ENCODE measurements at regions not wholly inside any gene's neighbourhood (a gene's known extent, or its start where the extent isn't known, plus 50 kb on each side); places are given as distances from the start of the nearest gene placed in this dataset.

- no peak overlapping the region for H3K4me3 ChIP-seq (ENCODE audit: low read length)
- H3K27ac ChIP-seq (ENCODE audit: low read length): no peak overlapping the region
- WGBS (ENCODE audit: insufficient coverage, insufficient read length): no CpG with 5 or more reads among the region's 3 CpGs
- no peak for DNase-seq (ENCODE audit: low read depth, low spot score)
- no peaks in the 10 kb centered on the region for H3K27me3 ChIP-seq (ENCODE audit: control insufficient read depth, insufficient read depth, low read length)
- H3K4me1 ChIP-seq (ENCODE audit: control insufficient read depth, insufficient read depth, low read length): no peaks in the 10 kb centered on the region
- H3K36me3 ChIP-seq (ENCODE audit: control insufficient read depth, insufficient read depth, low read length): no peaks in the 10 kb centered on the region
- no peaks in the 10 kb centered on the region for H3K9me3 ChIP-seq (ENCODE audit: control insufficient read depth, insufficient read depth, low read length)
Measured at GRCh38 chr1:57530206-57530910, 106.5 kb upstream of the DAB1 start.

- Histone ChIP-seq H3K27me3 (ENCODE audit: control insufficient read depth, insufficient read depth, low read length) (no peaks in the 10 kb centered on the region), H3K27ac (ENCODE audit: low read length) (no peak overlapping the region), H3K36me3 (ENCODE audit: control insufficient read depth, insufficient read depth, low read length) (no peaks in the 10 kb centered on the region), H3K4me3 (ENCODE audit: low read length) (no peak overlapping the region), H3K4me1 (ENCODE audit: control insufficient read depth, insufficient read depth, low read length) (no peaks in the 10 kb centered on the region), H3K9me3 (ENCODE audit: control insufficient read depth, insufficient read depth, low read length) (no peaks in the 10 kb centered on the region)
- no peak for DNase-seq (ENCODE audit: low read depth, low spot score)
- no CpG with 5 or more reads among the region's 3 CpGs for WGBS (ENCODE audit: insufficient coverage, insufficient read length)
Measured at GRCh38 chr1:57522575-57522974, 98.7 kb upstream of the DAB1 start.

GRCh38 chr1:57520743-57521515 lies 97.1 kb upstream of the DAB1 start:
- WGBS (ENCODE audit: insufficient coverage, insufficient read length): no CpG with 5 or more reads among the region's 5 CpGs
- no peak overlapping the region for H3K27ac ChIP-seq (ENCODE audit: low read length)
- DNase-seq (ENCODE audit: low read depth, low spot score): no peak
- H3K4me3 ChIP-seq (ENCODE audit: low read length): no peak overlapping the region
- no peaks in the 10 kb centered on the region for H3K27me3 ChIP-seq (ENCODE audit: control insufficient read depth, insufficient read depth, low read length)
- H3K36me3 ChIP-seq (ENCODE audit: control insufficient read depth, insufficient read depth, low read length): no peaks in the 10 kb centered on the region
- no peaks in the 10 kb centered on the region for H3K4me1 ChIP-seq (ENCODE audit: control insufficient read depth, insufficient read depth, low read length)
- H3K9me3 ChIP-seq (ENCODE audit: control insufficient read depth, insufficient read depth, low read length): no peaks in the 10 kb centered on the region

- no peaks in the 10 kb centered on the region for H3K36me3 ChIP-seq (ENCODE audit: control insufficient read depth, insufficient read depth, low read length)
- H3K4me1 ChIP-seq (ENCODE audit: control insufficient read depth, insufficient read depth, low read length): no peaks in the 10 kb centered on the region
- WGBS (ENCODE audit: insufficient coverage, insufficient read length): no CpG with 5 or more reads among the region's 3 CpGs
- no peak overlapping the region for H3K4me3 ChIP-seq (ENCODE audit: low read length)
- H3K9me3 ChIP-seq (ENCODE audit: control insufficient read depth, insufficient read depth, low read length): no peaks in the 10 kb centered on the region
- no peaks in the 10 kb centered on the region for H3K27me3 ChIP-seq (ENCODE audit: control insufficient read depth, insufficient read depth, low read length)
- DNase-seq (ENCODE audit: low read depth, low spot score): no peak
- H3K27ac ChIP-seq (ENCODE audit: low read length): no peak overlapping the region
Measured at GRCh38 chr1:57518496-57518895, 94.6 kb upstream of the DAB1 start.

GRCh38 chr1:57517587-57518374 lies 93.9 kb upstream of the DAB1 start:
- no peak overlapping the region for H3K27ac ChIP-seq (ENCODE audit: low read length)
- DNase-seq (ENCODE audit: low read depth, low spot score): no peak

GRCh38 chr1:57512386-57512785 lies 88.5 kb upstream of the DAB1 start:
- WGBS (ENCODE audit: insufficient coverage, insufficient read length): no CpG with 5 or more reads among the region's 1 CpG
- H3K36me3 ChIP-seq (ENCODE audit: control insufficient read depth, insufficient read depth, low read length): no peaks in the 10 kb centered on the region; the same call in 1 of the 2 replicates
- no peak overlapping the region for H3K27ac ChIP-seq (ENCODE audit: low read length)
- H3K4me1 ChIP-seq (ENCODE audit: control insufficient read depth, insufficient read depth, low read length): no peaks in the 10 kb centered on the region
- no peak overlapping the region for H3K4me3 ChIP-seq (ENCODE audit: low read length)
- no peak for DNase-seq (ENCODE audit: low read depth, low spot score)
- no peaks in the 10 kb centered on the region for H3K27me3 ChIP-seq (ENCODE audit: control insufficient read depth, insufficient read depth, low read length)
- H3K9me3 ChIP-seq (ENCODE audit: control insufficient read depth, insufficient read depth, low read length): no peaks in the 10 kb centered on the region

More at GRCh38 chr1:57517587-57518374, 93.9 kb upstream of the DAB1 start:
- no peaks in the 10 kb centered on the region for H3K36me3 ChIP-seq (ENCODE audit: control insufficient read depth, insufficient read depth, low read length)
- H3K9me3 ChIP-seq (ENCODE audit: control insufficient read depth, insufficient read depth, low read length): no peaks in the 10 kb centered on the region
- H3K4me3 ChIP-seq (ENCODE audit: low read length): no peak overlapping the region
- no peaks in the 10 kb centered on the region for H3K27me3 ChIP-seq (ENCODE audit: control insufficient read depth, insufficient read depth, low read length)
- no peaks in the 10 kb centered on the region for H3K4me1 ChIP-seq (ENCODE audit: control insufficient read depth, insufficient read depth, low read length)
- no CpG with 5 or more reads among the region's 7 CpGs for WGBS (ENCODE audit: insufficient coverage, insufficient read length)

GRCh38 chr1:57506941-57507340 lies 83.1 kb upstream of the DAB1 start:
- H3K9me3 ChIP-seq (ENCODE audit: control insufficient read depth, insufficient read depth, low read length): no peaks in the 10 kb centered on the region
- H3K36me3 ChIP-seq (ENCODE audit: control insufficient read depth, insufficient read depth, low read length): no peaks in the 10 kb centered on the region; the same call in 1 of the 2 replicates
- no peaks in the 10 kb centered on the region for H3K4me1 ChIP-seq (ENCODE audit: control insufficient read depth, insufficient read depth, low read length)
- H3K4me3 ChIP-seq (ENCODE audit: low read length): no peak overlapping the region
- DNase-seq (ENCODE audit: low read depth, low spot score): no peak
- H3K27ac ChIP-seq (ENCODE audit: low read length): no peak overlapping the region
- WGBS (ENCODE audit: insufficient coverage, insufficient read length): no CpG with 5 or more reads among the region's 5 CpGs
- no peaks in the 10 kb centered on the region for H3K27me3 ChIP-seq (ENCODE audit: control insufficient read depth, insufficient read depth, low read length)

GRCh38 chr1:57503337-57503736 lies 79.5 kb upstream of the DAB1 start:
- Histone ChIP-seq H3K36me3 (ENCODE audit: control insufficient read depth, insufficient read depth, low read length) (no peaks in the 10 kb centered on the region; the same call in 1 of the 2 replicates), H3K4me3 (ENCODE audit: low read length) (no peak overlapping the region), H3K27ac (ENCODE audit: low read length) (no peak overlapping the region), H3K9me3 (ENCODE audit: control insufficient read depth, insufficient read depth, low read length) (no peaks in the 10 kb centered on the region), H3K4me1 (ENCODE audit: control insufficient read depth, insufficient read depth, low read length) (peaks cover 3% of the 10 kb centered on the region; the same call in 1 of the 2 replicates), H3K27me3 (ENCODE audit: control insufficient read depth, insufficient read depth, low read length) (no peaks in the 10 kb centered on the region)
- WGBS (ENCODE audit: insufficient coverage, insufficient read length): no CpG with 5 or more reads among the region's 1 CpG
- DNase-seq (ENCODE audit: low read depth, low spot score): no peak

- no peaks in the 10 kb centered on the region for H3K9me3 ChIP-seq (ENCODE audit: control insufficient read depth, insufficient read depth, low read length)
- peaks cover 3% of the 10 kb centered on the region; the same call in 1 of the 2 replicates for H3K4me1 ChIP-seq (ENCODE audit: control insufficient read depth, insufficient read depth, low read length)
- H3K27ac ChIP-seq (ENCODE audit: low read length): no peak overlapping the region
- no peaks in the 10 kb centered on the region for H3K36me3 ChIP-seq (ENCODE audit: control insufficient read depth, insufficient read depth, low read length)
- DNase-seq (ENCODE audit: low read depth, low spot score): no peak
- no peaks in the 10 kb centered on the region for H3K27me3 ChIP-seq (ENCODE audit: control insufficient read depth, insufficient read depth, low read length)
- no CpG with 5 or more reads among the region's 6 CpGs for WGBS (ENCODE audit: insufficient coverage, insufficient read length)
- no peak overlapping the region for H3K4me3 ChIP-seq (ENCODE audit: low read length)
Measured at GRCh38 chr1:57500136-57500830, 76.4 kb upstream of the DAB1 start.

Measured in iPS DF 6.9 (cell line).